Activated CD4-positive, alpha-beta T cell treated with anti-CD3 and anti-CD28 coated beads for 48 hours (primary cell): ENCODE measurements at regions not wholly inside any gene's neighbourhood (a gene's known extent, or its start where the extent isn't known, plus 50 kb on each side); places are given as distances from the start of the nearest gene placed in this dataset.
"Not testable (repeated sequence)": the region's sequence is repeated elsewhere in the genome, so short reads cannot be mapped to it uniquely, and the experiment has no call there.

Experiments
- DNase-seq: peaks from one replicate; pipeline ENCODE4 v3.0.0-alpha.2; 2020

GRCh38 chr9:62837254-62837911, 1647.5 kb downstream of the SPATA31A7 start:
- peak; percentile 34 for DNase-seq

- peak; percentile 97 for DNase-seq
These were observed 1648.3 kb downstream of the SPATA31A7 start for GRCh38 chr9:62838024-62838718.

GRCh38 chr9:62839168-62839567, 1649.3 kb downstream of the SPATA31A7 start:
- DNase-seq: not testable (repeated sequence)

GRCh38 chr9:62843145-62843544, 1653.3 kb downstream of the SPATA31A7 start:
- DNase-seq: not testable (repeated sequence)

GRCh38 chr9:62843706-62844290, 1654.0 kb downstream of the SPATA31A7 start:
- not testable (repeated sequence) for DNase-seq

- not testable (repeated sequence) for DNase-seq
These were observed 1654.9 kb downstream of the SPATA31A7 start for GRCh38 chr9:62844681-62845185.

GRCh38 chr9:62848258-62848657, 1658.4 kb downstream of the SPATA31A7 start:
- DNase-seq: not testable (repeated sequence)

GRCh38 chr9:62849991-62850390, 1660.2 kb downstream of the SPATA31A7 start:
- not testable (repeated sequence) for DNase-seq

GRCh38 chr9:62857280-62857679, 1667.4 kb downstream of the SPATA31A7 start:
- not testable (repeated sequence) for DNase-seq

GRCh38 chr9:62858240-62858639, 1668.4 kb downstream of the SPATA31A7 start:
- DNase-seq: not testable (repeated sequence)

GRCh38 chr9:62860939-62861860, 1671.4 kb downstream of the SPATA31A7 start:
- DNase-seq: not testable (repeated sequence)

GRCh38 chr9:62862180-62862579, 1672.3 kb downstream of the SPATA31A7 start:
- not testable (repeated sequence) for DNase-seq

- DNase-seq: not testable (repeated sequence)
These were observed 1673.5 kb downstream of the SPATA31A7 start for GRCh38 chr9:62863319-62863718.

- not testable (repeated sequence) for DNase-seq
These were observed 1674.0 kb downstream of the SPATA31A7 start for GRCh38 chr9:62863867-62864266.

GRCh38 chr9:62864481-62865469, 1674.9 kb downstream of the SPATA31A7 start:
- DNase-seq: not testable (repeated sequence)

GRCh38 chr9:62869061-62869460, 1679.2 kb downstream of the SPATA31A7 start:
- not testable (repeated sequence) for DNase-seq

- not testable (repeated sequence) for DNase-seq
These were observed 1681.9 kb downstream of the SPATA31A7 start for GRCh38 chr9:62871765-62872164.

- not testable (repeated sequence) for DNase-seq
These were observed 1684.4 kb downstream of the SPATA31A7 start for GRCh38 chr9:62874213-62874612.

GRCh38 chr9:62874745-62875599, 1685.1 kb downstream of the SPATA31A7 start:
- not testable (repeated sequence) for DNase-seq

GRCh38 chr9:62877552-62877951, 1687.7 kb downstream of the SPATA31A7 start:
- not testable (repeated sequence) for DNase-seq
